DND-41 (cell line): ENCODE measurements at regions not wholly inside any gene's neighbourhood (a gene's known extent, or its start where the extent isn't known, plus 50 kb on each side); places are given as distances from the start of the nearest gene placed in this dataset.

Experiments
- ATAC-seq: fragments of 200-7000 bp; cut with Tn5 transposase; 3 replicates; pipeline ENCODE4 v1.9.1; 2021; ENCODE audit warnings: low read depth; ENCODE audit not compliant: insufficient read depth
- DNase-seq: peaks from one replicate; pipeline ENCODE4 v3.0.0-alpha.2; 2020
- H2AFZ ChIP-seq: 2 replicates; pipeline ENCODE4 v1.6.0; 2012; ENCODE audit warnings: low read depth, low read length
- H3K27ac ChIP-seq: 2 replicates; pipeline ENCODE4 v1.5.1; 2012; ENCODE audit warnings: low read length, inconsistent platforms
- H3K27me3 ChIP-seq: fragments of 200-600 bp; sonication (generic); 2 replicates; pipeline ENCODE4 v1.6.0; 2012; ENCODE audit warnings: low read length, mild to moderate bottlenecking, inconsistent platforms; ENCODE audit not compliant: insufficient read depth, poor library complexity
- H3K36me3 ChIP-seq: 2 replicates; pipeline ENCODE4 v1.5.1; 2012; ENCODE audit warnings: low read length, inconsistent platforms; ENCODE audit not compliant: insufficient read depth
- H3K4me1 ChIP-seq: 2 replicates; pipeline ENCODE4 v1.5.1; 2012; ENCODE audit warnings: mild to moderate bottlenecking, low read length; ENCODE audit not compliant: insufficient read depth
- H3K4me2 ChIP-seq: 2 replicates; pipeline ENCODE4 v1.6.0; 2012; ENCODE audit warnings: mild to moderate bottlenecking, moderate library complexity, low read length, inconsistent platforms; ENCODE audit not compliant: insufficient read depth
- H3K4me3 ChIP-seq, 2 experiments: fragments of 200-600 bp in 1 of 2; shearing (Covaris generic) in 1 of 2; 2 replicates each; pipeline ENCODE4 v1.5.1; 2012 to 2016; ENCODE audit warnings: inconsistent platforms in 2 of 2, low read length in 2 of 2, mild to moderate bottlenecking in 2 of 2, low read depth in 1 of 2, moderate library complexity in 1 of 2
- H3K79me2 ChIP-seq: 2 replicates; pipeline ENCODE4 v1.6.0; 2012; ENCODE audit warnings: low read length, inconsistent platforms; ENCODE audit not compliant: insufficient read depth
- H3K9ac ChIP-seq: 2 replicates; pipeline ENCODE4 v1.6.0; 2012; ENCODE audit warnings: low read depth, mild to moderate bottlenecking, inconsistent platforms, low read length, moderate library complexity
- H3K9me3 ChIP-seq: 2 replicates; pipeline ENCODE4 v1.5.1; 2012; ENCODE audit warnings: low read length, moderate library complexity, mild to moderate bottlenecking, inconsistent platforms; ENCODE audit not compliant: insufficient read depth, severe bottlenecking
- H4K20me1 ChIP-seq: 2 replicates; pipeline ENCODE4 v1.6.0; 2012; ENCODE audit warnings: low read length; ENCODE audit not compliant: insufficient read depth
- CTCF ChIP-seq: IDR thresholded peaks from 2 replicates; pipeline ENCODE4 v1.5.1; 2012; ENCODE audit warnings: borderline replicate concordance, low read length, moderate library complexity, mild to moderate bottlenecking; ENCODE audit not compliant: poor library complexity, severe bottlenecking; ENCODE audit errors: extremely low read depth
- EZH2 ChIP-seq: IDR thresholded peaks from 3 replicates; pipeline ENCODE4 v1.6.1; 2012; ENCODE audit warnings: borderline replicate concordance, low read depth, mild to moderate bottlenecking, moderate library complexity, low read length, inconsistent platforms; ENCODE audit not compliant: severe bottlenecking

- Histone ChIP-seq H3K9me3 (no peaks in the 10 kb centered on the region), H3K27ac (no peak overlapping the region), H4K20me1 (no peaks in the 10 kb centered on the region), H3K9ac (no peak overlapping the region), H3K4me1 (no peaks in the 10 kb centered on the region), H3K36me3 (no peaks in the 10 kb centered on the region), H2AFZ (no peak overlapping the region), H3K79me2 (no peaks in the 10 kb centered on the region), H3K4me3 (no peak overlapping the region), H3K4me2 (no peak overlapping the region), H3K27me3 (peaks cover 25% of the 10 kb centered on the region)
- TF ChIP-seq CTCF (no peak), EZH2 (no peak)
- DNase-seq (no peak), ATAC-seq (no peak)
These were observed 502.3 kb downstream of the FOXO1 start for GRCh38 chr13:40164133-40164532.

- no peak for DNase-seq
- no peak for ATAC-seq
- Histone ChIP-seq H3K4me1 (no peaks in the 10 kb centered on the region), H2AFZ (no peak overlapping the region), H3K27ac (no peak overlapping the region), H3K79me2 (no peaks in the 10 kb centered on the region), H3K4me2 (no peak overlapping the region), H3K27me3 (peaks cover 25% of the 10 kb centered on the region), H3K36me3 (no peaks in the 10 kb centered on the region), H3K4me3 (no peak overlapping the region), H3K9ac (no peak overlapping the region), H3K9me3 (no peaks in the 10 kb centered on the region), H4K20me1 (no peaks in the 10 kb centered on the region)
- TF ChIP-seq EZH2 (no peak), CTCF (no peak)
These were observed 501.0 kb downstream of the FOXO1 start for GRCh38 chr13:40165316-40165932.

- Histone ChIP-seq H2AFZ (no peak overlapping the region), H3K9me3 (no peaks in the 10 kb centered on the region), H3K27me3 (peaks cover 25% of the 10 kb centered on the region), H3K4me1 (no peaks in the 10 kb centered on the region), H3K79me2 (no peaks in the 10 kb centered on the region), H3K4me2 (no peak overlapping the region), H3K36me3 (no peaks in the 10 kb centered on the region), H3K4me3 (no peak overlapping the region), H3K9ac (no peak overlapping the region), H4K20me1 (no peaks in the 10 kb centered on the region), H3K27ac (no peak overlapping the region)
- TF ChIP-seq EZH2 (no peak), CTCF (no peak)
- ATAC-seq (no peak), DNase-seq (no peak)
These were observed 499.1 kb downstream of the FOXO1 start for GRCh38 chr13:40167327-40167726.
